ENCODE measurements at regions not wholly inside any gene's neighbourhood (a gene's known extent, or its start where the extent isn't known, plus 50 kb on each side); places are given as distances from the start of the nearest gene placed in this dataset.

- intact Hi-C loops (cut with DNase I; ENCODE audit: low total_unique reads) = no loop called here
- peaks cover 0 to 7% (median 4%) of the 10 kb centered on the region in 4 donors for H3K9me3 ChIP-seq
- no peak overlapping the region for H3K27ac ChIP-seq
- WGBS, 5 donors = 56 to 84% (median 72%) methylated on average over 4 of the region's 4 CpGs
- TF ChIP-seq EP300 (IDR thresholded peaks at IDR 0.05) = no peak
- DNase-seq = no peak
- H3K4me3 ChIP-seq = no peak overlapping the region
- no peaks in the 10 kb centered on the region for H3K4me1 ChIP-seq
- no peaks in the 10 kb centered on the region for H3K27me3 ChIP-seq
- no peaks in the 10 kb centered on the region for H3K36me3 ChIP-seq
These were observed 338.3 kb downstream of the POU4F1 start for GRCh38 chr13:78265098-78265497.

- Histone ChIP-seq H3K4me3 (no peak overlapping the region), H3K4me1 (no peaks in the 10 kb centered on the region), H3K36me3 (no peaks in the 10 kb centered on the region), H3K27me3 (no peaks in the 10 kb centered on the region), H3K9me3 (peaks cover 0 to 7% (median 4%) of the 10 kb centered on the region in 4 donors), H3K27ac (no peak overlapping the region)
- DNase-seq = no peak
- TF ChIP-seq EP300 (IDR thresholded peaks at IDR 0.05) = no peak
- no peak for TF ChIP-seq POLR2A (IDR thresholded peaks at IDR 0.05)
- TF ChIP-seq POLR2AphosphoS5 (IDR thresholded peaks at IDR 0.05) = no peak
- no peak for TF ChIP-seq CTCF (IDR thresholded peaks at IDR 0.05)
- WGBS, 5 donors = 39 to 59% (median 44%) methylated on average over 3 of the region's 3 CpGs
- intact Hi-C loops (cut with DNase I; ENCODE audit: low total_unique reads) = no loop called here
These were observed 339.7 kb upstream of the EDNRB start for GRCh38 chr13:78258304-78258703.

DNA sequence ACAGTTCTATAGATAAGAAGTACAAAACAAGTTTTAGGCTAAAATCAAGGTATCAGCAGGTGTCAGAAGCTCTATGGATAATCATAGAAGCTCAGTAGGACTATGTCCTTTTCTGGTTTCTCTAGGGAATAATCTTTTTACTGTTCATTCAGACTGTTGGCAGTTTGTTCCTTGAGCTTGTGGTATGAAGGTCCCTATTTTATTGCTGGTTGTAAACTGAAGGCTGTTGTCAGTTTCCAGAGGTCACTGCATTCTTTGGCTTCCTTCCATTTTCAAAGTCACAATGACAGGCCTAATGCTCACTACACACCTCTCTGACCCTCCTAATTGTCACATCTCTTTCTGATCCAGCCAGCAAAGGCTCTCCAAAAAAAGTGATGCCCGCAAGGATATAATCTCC lies 337.9 kb upstream of the EDNRB start:
- no peak for TF ChIP-seq POLR2AphosphoS5 (IDR thresholded peaks at IDR 0.05)
- no peak for TF ChIP-seq POLR2A (IDR thresholded peaks at IDR 0.05)
- no peak for TF ChIP-seq EP300 (IDR thresholded peaks at IDR 0.05)
- no peak for TF ChIP-seq CTCF (IDR thresholded peaks at IDR 0.05)
- no peaks in the 10 kb centered on the region for H3K4me1 ChIP-seq
- H3K27ac ChIP-seq = no peak overlapping the region
- DNase-seq = no peak
- no peaks in the 10 kb centered on the region for H3K27me3 ChIP-seq
- intact Hi-C loops (cut with DNase I; ENCODE audit: low total_unique reads) = no loop called here
- peaks cover 0 to 7% (median 4%) of the 10 kb centered on the region in 4 donors for H3K9me3 ChIP-seq
- no peaks in the 10 kb centered on the region for H3K36me3 ChIP-seq
- no peak overlapping the region for H3K4me3 ChIP-seq
- 76 to 88% (median 85%) methylated on average over 1 of the region's 1 CpG for WGBS, 5 donors

- Histone ChIP-seq H3K9me3 (no peaks in the 10 kb centered on the region), H3K27me3 (no peaks in the 10 kb centered on the region), H3K4me3 (no peak overlapping the region), H3K27ac (no peak overlapping the region), H3K36me3 (no peaks in the 10 kb centered on the region), H3K4me1 (no peaks in the 10 kb centered on the region)
- intact Hi-C loops (cut with DNase I; ENCODE audit: low total_unique reads) = no loop called here
- no peak for DNase-seq
- TF ChIP-seq CTCF (IDR thresholded peaks at IDR 0.05) (no peak), EP300 (IDR thresholded peaks at IDR 0.05) (no peak), POLR2A (IDR thresholded peaks at IDR 0.05) (no peak), POLR2AphosphoS5 (IDR thresholded peaks at IDR 0.05) (no peak)
- 82 to 91% (median 90%) methylated on average over 3 of the region's 3 CpGs for WGBS, 5 donors
These were observed 335.5 kb upstream of the EDNRB start for GRCh38 chr13:78254113-78254512.

GRCh38 chr13:78247362-78247761 lies 328.7 kb upstream of the EDNRB start:
- no peak for TF ChIP-seq CTCF (IDR thresholded peaks at IDR 0.05)
- no peak for TF ChIP-seq EP300 (IDR thresholded peaks at IDR 0.05)
- no peak for TF ChIP-seq POLR2A (IDR thresholded peaks at IDR 0.05)
- TF ChIP-seq POLR2AphosphoS5 (IDR thresholded peaks at IDR 0.05) = no peak
- intact Hi-C loops (cut with DNase I; ENCODE audit: low total_unique reads) = no loop called here
- Histone ChIP-seq H3K9me3 (no peaks in the 10 kb centered on the region), H3K36me3 (no peaks in the 10 kb centered on the region), H3K27me3 (no peaks in the 10 kb centered on the region), H3K4me1 (no peaks in the 10 kb centered on the region), H3K4me3 (no peak overlapping the region), H3K27ac (no peak overlapping the region)
- no peak for DNase-seq
